NT2/D1 (cell line): ENCODE measurements at regions not wholly inside any gene's neighbourhood (a gene's known extent, or its start where the extent isn't known, plus 50 kb on each side); places are given as distances from the start of the nearest gene placed in this dataset.

Source experiments
- DNase-seq: peaks from one replicate; pipeline ENCODE4 v3.0.0-alpha.2; 2011; ENCODE audit warnings: low read depth, low spot score
- H3K27me3 ChIP-seq: 2 replicates; pipeline ENCODE4 v1.6.0; 2011; ENCODE audit warnings: mild to moderate bottlenecking; ENCODE audit not compliant: insufficient read length, insufficient read depth
- H3K36me3 ChIP-seq: 2 replicates; pipeline ENCODE4 v1.6.1; 2011; ENCODE audit warnings: mild to moderate bottlenecking, low read length, mixed read lengths; ENCODE audit not compliant: insufficient read depth, insufficient read length
- H3K4me1 ChIP-seq: 2 replicates; pipeline ENCODE4 v1.5.1; 2011; ENCODE audit not compliant: insufficient read depth, insufficient read length
- H3K4me3 ChIP-seq: 2 replicates; pipeline ENCODE4 v1.5.1; 2011; ENCODE audit warnings: low read depth; ENCODE audit not compliant: insufficient read length
- H3K9ac ChIP-seq: 2 replicates; pipeline ENCODE4 v1.6.0; 2011; ENCODE audit warnings: low read depth; ENCODE audit not compliant: insufficient read length
- H3K9me3 ChIP-seq: 2 replicates; pipeline ENCODE4 v1.5.1; 2011; ENCODE audit warnings: mild to moderate bottlenecking, low read length; ENCODE audit not compliant: insufficient read depth
- SUZ12 ChIP-seq: IDR thresholded peaks from 2 replicates; pipeline ENCODE4 v1.6.1; 2011; ENCODE audit not compliant: insufficient read length, insufficient read depth; ENCODE audit errors: extremely low read depth
- YY1 ChIP-seq: IDR thresholded peaks from 2 replicates; pipeline ENCODE4 v1.6.1; 2011; ENCODE audit not compliant: insufficient read length, insufficient read depth
- ZNF274 ChIP-seq: IDR thresholded peaks from 2 replicates; pipeline ENCODE4 v1.6.1; 2011; ENCODE audit warnings: mild to moderate bottlenecking, low read depth, low read length

DNA sequence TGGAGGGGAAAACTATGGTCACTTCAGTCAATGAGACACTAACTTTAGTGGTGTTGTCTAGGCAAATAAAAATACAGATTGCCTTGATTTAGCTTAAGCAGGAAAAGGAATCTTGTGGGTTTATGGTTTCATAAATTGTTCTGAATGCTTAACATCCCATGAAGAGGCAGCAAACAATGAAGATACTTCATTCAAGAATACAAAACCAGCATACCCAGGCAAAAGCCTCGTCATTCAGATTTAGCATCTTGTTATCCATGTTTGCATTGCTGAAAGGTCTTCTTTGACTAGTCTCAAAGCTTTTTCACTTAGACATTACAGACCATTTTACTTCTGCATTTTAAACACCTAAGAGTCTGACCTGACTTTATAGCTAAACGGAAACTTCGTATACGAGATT, 272.7 kb upstream of the FSHR start:
- no peaks in the 10 kb centered on the region for H3K27me3 ChIP-seq
- no peak for DNase-seq
- no peaks in the 10 kb centered on the region for H3K9me3 ChIP-seq
- H3K4me1 ChIP-seq, result no peaks in the 10 kb centered on the region
- no peak overlapping the region for H3K9ac ChIP-seq
- H3K36me3 ChIP-seq, result no peaks in the 10 kb centered on the region
- TF ChIP-seq ZNF274 (no peak), YY1 (no peak), SUZ12 (no peak)
- no peak overlapping the region for H3K4me3 ChIP-seq

DNA sequence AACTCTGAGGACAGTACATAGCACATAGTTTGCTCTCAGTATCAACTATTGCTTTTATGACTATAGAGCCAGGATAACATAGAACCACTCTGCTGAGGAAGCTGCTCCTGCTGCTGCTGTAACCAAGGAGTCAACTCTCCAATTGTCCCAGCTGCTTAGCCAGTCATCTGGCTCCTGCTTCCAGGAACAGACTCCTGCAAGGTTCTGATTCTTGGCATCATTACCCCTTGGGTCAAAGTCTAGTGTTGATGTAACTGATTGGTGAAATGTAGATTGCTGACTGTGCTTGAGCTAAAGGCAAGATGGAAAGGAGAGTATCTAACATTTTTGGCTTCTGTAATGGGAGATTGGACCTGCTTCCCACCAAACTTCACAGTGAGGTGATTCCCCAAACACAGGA, 261.9 kb upstream of the FSHR start:
- H3K9ac ChIP-seq, result no peak overlapping the region
- no peaks in the 10 kb centered on the region for H3K9me3 ChIP-seq
- no peak for DNase-seq
- H3K4me1 ChIP-seq, result no peaks in the 10 kb centered on the region
- no peaks in the 10 kb centered on the region for H3K27me3 ChIP-seq
- H3K4me3 ChIP-seq, result no peak overlapping the region
- TF ChIP-seq YY1 (no peak), ZNF274 (no peak), SUZ12 (no peak)
- no peaks in the 10 kb centered on the region for H3K36me3 ChIP-seq

DNA sequence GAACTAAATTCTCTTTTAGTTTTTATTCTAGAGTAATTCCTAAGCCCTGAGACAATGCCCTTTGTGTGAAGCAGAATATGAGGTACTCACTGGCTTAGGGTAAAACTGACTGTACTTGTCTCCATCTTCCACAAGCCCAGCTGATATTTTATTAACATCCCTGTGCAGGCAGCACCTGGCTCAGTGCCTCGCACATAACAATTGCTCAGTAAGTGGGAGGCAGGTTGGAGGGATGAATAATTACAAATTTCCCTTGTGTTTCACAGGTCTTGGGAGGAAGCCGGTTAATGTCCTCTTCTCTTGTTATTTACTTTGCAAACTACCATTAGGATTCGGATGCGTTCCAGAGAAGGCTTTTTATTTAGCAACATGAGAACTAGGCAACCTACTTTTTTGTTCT, 249.8 kb upstream of the FSHR start:
- DNase-seq, result peak; percentile 6
- Histone ChIP-seq H3K9me3 (no peaks in the 10 kb centered on the region), H3K4me1 (no peaks in the 10 kb centered on the region), H3K9ac (no peak overlapping the region), H3K36me3 (no peaks in the 10 kb centered on the region), H3K4me3 (no peak overlapping the region), H3K27me3 (no peaks in the 10 kb centered on the region)
- TF ChIP-seq SUZ12 (no peak), YY1 (no peak), ZNF274 (no peak)

DNA sequence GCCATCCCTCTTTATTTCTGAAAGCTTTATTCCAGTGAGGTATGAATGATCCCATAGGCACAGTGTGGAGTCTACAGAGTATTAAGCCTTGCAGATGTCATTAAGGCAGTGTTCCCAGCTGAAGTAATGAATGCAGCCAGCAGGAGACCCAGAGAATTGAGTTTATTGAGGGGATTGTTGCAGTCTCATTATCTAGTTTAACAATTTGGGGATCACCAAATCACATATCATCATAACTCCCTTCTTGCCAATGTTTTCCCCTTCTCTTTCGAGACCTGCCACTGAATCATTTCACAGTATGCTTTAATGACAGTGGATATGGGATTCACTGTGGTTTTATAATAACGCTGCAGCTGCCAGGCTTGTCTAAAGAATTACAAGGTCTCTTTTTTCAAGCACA, 249.3 kb upstream of the FSHR start:
- H3K4me1 ChIP-seq, result no peaks in the 10 kb centered on the region
- TF ChIP-seq ZNF274 (no peak), YY1 (no peak), SUZ12 (no peak)
- no peaks in the 10 kb centered on the region for H3K36me3 ChIP-seq
- H3K27me3 ChIP-seq, result no peaks in the 10 kb centered on the region
- no peak overlapping the region for H3K4me3 ChIP-seq
- no peak overlapping the region for H3K9ac ChIP-seq
- no peak for DNase-seq
- no peaks in the 10 kb centered on the region for H3K9me3 ChIP-seq

DNA sequence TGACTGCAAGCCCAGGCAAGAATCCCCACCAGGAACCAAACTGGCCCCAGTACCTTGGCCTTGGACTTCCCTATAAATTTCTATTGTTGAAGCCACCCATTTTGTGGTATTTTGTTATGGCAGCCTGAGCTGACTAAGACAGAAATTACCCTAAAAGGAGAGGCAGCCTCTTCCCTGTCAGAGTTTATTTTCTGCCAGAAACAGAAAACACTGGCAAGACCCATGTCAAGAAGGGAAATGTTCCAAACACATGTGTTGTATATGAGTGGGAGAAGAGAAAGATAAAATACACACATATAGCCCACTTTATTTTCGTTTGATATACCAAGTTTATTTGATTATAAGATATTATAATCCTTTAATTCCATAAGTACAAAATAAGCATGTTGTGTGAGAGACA, 225.1 kb upstream of the FSHR start:
- no peak overlapping the region for H3K9ac ChIP-seq
- no peaks in the 10 kb centered on the region for H3K4me1 ChIP-seq
- no peak overlapping the region for H3K4me3 ChIP-seq
- DNase-seq, result no peak
- no peaks in the 10 kb centered on the region for H3K27me3 ChIP-seq
- H3K9me3 ChIP-seq, result no peaks in the 10 kb centered on the region
- TF ChIP-seq SUZ12, result no peak
- TF ChIP-seq YY1, result no peak
- no peak for TF ChIP-seq ZNF274
- no peaks in the 10 kb centered on the region for H3K36me3 ChIP-seq

DNA sequence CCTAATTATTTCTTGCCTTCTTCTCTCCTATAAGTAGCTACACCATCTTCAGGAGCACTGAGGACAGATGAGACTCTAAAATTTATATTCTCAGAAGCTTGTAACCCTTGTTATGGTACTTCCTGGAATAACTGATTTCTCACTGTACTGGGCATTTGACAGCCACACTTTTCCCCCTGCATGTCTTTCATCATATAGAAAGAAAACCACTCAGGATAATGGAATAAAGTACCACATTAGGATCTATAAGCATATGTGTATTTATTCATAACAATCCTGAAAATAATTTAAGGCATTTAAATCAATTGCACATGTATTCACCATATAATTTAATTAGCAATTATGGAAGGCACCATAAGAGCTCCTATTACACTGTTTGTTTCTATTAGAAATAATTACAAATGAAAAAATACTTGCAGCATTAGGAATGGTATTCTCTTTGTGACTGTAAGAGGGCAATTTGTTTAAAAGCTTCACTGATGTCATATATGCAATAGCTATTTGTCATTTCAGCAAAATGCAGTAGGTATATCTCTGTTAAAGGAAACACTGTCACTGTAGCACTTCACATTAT, 216.9 kb upstream of the FSHR start:
- Histone ChIP-seq H3K4me1 (no peaks in the 10 kb centered on the region), H3K9me3 (no peaks in the 10 kb centered on the region), H3K4me3 (no peak overlapping the region), H3K9ac (no peak overlapping the region), H3K27me3 (no peaks in the 10 kb centered on the region), H3K36me3 (no peaks in the 10 kb centered on the region)
- TF ChIP-seq SUZ12, result no peak
- TF ChIP-seq ZNF274, result no peak
- no peak for TF ChIP-seq YY1
- DNase-seq, result no peak

DNA sequence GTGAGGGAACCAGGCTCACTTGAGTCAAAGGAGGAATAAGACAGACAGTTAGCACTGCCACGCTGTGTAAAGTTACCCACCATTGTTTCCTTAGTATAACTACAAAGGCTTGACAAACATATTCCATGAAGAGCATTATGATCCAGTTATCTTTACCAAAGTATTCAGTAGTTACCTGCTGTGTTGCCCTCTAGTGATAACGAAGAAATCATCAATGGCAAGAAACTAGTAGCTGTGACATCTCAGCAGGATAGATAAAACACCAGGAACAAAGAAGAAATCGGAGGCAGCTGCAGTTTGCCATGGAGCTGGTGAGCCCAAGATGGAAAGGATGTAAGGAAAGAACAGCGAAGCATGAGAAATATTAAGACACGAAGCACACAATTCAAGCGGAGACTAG, 215.3 kb upstream of the FSHR start:
- H3K27me3 ChIP-seq, result no peaks in the 10 kb centered on the region
- no peak for DNase-seq
- no peaks in the 10 kb centered on the region for H3K4me1 ChIP-seq
- no peaks in the 10 kb centered on the region for H3K36me3 ChIP-seq
- TF ChIP-seq ZNF274 (no peak), YY1 (no peak), SUZ12 (no peak)
- no peaks in the 10 kb centered on the region for H3K9me3 ChIP-seq
- H3K9ac ChIP-seq, result no peak overlapping the region
- H3K4me3 ChIP-seq, result no peak overlapping the region

DNA sequence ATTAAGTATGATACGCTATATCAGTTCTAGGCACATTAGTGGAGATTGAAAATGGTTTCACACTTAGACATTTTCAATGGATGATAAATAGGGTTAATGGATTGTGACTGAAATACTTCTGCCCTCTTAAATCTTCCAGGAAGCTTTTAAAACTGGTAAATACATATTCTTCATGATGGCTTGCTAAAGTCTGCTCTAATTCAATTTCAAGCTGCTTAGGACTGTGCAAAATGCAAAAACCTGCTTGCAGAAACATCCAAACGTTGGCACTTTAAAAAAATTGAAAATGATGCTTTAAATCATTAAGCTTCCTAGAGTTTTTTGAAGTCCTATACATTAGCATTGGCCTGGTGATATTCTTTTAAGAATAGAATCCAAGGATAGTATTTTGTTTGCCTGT, 214.8 kb upstream of the FSHR start:
- Histone ChIP-seq H3K9ac (no peak overlapping the region), H3K4me1 (no peaks in the 10 kb centered on the region), H3K9me3 (no peaks in the 10 kb centered on the region), H3K36me3 (no peaks in the 10 kb centered on the region), H3K4me3 (no peak overlapping the region), H3K27me3 (no peaks in the 10 kb centered on the region)
- TF ChIP-seq YY1 (no peak), SUZ12 (no peak), ZNF274 (no peak)
- DNase-seq, result no peak
